ENCODE measurements at regions not wholly inside any gene's neighbourhood (a gene's known extent, or its start where the extent isn't known, plus 50 kb on each side); places are given as distances from the start of the nearest gene placed in this dataset.

DNA sequence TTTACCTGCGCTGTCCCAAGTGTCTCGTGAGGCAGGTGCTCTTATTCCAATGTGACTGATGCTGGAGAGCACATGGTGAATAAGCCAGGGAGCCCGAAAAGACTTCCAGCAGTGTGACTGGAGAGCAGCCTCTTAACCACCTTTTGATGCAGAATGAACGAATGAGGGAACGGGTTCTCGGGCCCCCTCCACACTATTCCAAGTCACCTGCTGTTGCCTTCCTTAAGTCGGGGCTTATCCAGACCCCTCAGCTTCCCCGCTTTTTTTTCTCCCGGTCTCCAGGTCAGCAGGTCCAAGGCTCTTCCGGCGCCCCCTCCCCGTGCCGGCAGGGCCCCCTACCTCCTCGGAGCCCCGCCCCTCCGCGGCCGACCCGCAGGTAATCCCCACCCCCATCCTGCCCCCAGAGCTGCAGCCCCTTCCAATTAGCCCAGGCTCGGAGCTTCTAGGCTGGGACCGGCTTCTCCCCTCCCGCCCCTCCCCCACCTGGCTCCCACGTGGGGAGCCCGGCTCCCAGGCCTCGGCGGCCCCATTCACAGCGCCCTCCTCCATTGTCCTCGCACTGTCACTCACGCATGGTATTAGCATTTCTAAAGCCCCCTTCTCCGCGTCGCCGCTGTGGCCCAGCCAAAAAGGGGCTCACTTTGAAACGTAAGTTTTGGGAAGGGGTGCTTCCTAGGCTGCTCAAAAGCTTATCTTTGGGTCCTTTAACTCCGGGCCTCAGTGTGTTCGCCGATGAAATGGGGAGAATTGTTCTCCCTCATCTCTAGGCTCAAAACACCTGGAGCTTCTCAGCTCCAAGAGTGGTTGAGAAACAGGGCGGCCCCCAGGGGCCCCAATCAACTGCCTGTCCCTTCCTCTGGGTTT is 56.2 kb upstream of the PJA1 start:
- no peak for DNase-seq

DNA sequence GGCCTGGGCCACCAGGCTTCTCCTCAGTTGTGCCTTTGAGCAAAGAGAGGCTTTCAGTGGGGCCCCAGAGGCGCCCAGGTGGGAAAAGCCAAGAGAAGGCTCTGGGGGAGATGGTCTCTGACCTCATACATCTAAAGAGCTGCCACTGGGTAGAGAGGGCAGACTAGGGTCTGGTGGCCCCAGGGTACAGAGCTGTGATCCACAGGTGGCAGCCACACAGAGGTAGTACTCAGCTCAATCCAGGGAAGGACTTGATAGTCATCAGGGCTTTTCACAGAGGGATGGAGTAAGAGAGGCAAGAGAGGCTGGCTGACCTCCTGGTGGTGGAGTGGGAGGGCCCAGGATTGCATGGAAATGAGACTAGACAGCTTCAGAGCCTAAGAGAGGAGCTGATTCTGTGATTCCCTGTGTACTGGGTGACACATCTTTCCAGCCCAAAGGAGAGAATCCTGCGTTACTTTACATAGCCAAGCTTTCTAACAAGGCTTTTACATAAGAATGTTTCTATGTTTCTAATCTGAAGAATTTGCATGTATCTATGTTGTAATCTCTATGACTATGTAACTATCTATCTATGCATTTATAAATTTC is 53.2 kb upstream of the PJA1 start:
- no peak for DNase-seq

DNA sequence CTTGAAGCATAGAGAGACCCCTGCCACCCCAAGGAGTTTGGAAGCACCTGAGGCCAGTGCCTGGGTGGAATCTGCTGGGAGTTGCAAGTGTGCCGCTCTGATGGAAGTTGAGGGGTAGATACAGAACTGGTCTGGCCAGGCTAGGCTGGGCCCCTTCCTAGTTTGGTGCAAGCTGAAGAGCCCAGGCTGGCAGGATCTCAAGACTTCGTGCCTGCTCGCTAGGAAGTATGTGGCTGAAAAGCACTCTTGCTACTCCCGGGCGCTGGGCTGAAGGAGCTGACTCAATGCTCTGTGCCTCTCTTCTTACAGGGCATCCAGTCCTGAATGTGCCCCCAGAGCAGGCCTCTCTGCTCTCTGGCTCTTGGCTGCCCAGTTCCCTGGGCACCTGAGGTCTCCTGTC is 51.7 kb upstream of the PJA1 start:
- no peak for DNase-seq

DNA sequence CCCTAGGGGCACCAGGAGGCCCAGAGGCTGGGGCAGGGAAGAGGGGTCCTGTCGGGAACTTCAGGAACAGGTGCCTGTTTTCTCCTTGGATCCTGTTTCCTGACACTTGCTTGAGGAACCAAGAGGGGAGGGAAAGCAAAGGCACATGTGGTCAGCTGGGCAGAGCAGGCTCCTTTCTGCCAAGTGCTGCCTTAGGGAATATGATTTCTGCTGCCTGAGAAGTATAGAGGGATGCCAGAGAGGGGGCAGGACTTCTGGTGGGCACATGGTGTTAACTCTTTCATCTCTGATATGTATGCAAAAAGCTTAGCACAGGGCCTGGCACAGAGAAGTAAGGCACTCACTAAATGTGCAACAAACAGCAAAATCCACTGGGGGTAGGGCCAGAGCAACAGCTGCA is 51.2 kb upstream of the PJA1 start:
- DNase-seq, result no peak

DNA sequence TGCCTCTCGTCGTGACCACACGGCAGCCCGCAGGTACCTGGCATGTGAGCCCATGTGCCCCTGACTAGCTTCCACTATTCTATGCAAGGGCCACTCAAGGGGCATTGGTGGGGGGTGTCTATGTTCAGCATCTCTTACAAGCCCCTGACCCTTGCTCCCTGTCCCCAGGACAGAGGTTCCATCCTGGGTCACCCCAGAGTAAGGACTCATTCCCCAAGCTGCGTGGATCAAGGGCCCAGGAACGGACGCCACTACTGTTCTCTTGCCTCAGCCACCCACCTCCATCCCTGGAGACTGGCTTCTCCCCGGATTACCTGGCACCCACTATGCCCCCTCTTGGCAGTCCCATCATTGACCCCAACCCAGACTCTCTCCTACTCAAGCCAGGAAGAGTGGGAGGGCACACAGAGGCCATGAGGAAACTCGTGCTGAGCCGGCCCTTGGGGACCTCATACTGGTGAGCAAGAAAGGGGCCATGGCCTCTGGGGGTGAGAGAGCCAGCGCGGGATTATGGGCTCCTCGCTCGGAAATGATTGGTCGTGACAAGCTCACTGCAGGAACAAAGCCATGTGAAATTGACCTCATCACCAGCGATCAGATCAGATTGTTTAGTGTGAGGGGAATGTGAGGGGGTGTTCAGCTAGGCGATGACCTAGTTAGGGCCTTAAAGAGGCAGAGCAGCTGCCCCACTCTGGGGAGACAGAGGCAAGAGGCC is 50.1 kb upstream of the PJA1 start:
- no peak for DNase-seq
